HG03064 (cell line): ENCODE measurements at regions not wholly inside any gene's neighbourhood (a gene's known extent, or its start where the extent isn't known, plus 50 kb on each side); places are given as distances from the start of the nearest gene placed in this dataset.
"Not testable (repeated sequence)": the region's sequence is repeated elsewhere in the genome, so short reads cannot be mapped to it uniquely, and the experiment has no call there.

Source experiments
- ATAC-seq: cut with Tn5 transposase; IDR thresholded peaks from one replicate; pipeline ENCODE4 v1.9.1; 2021; ENCODE audit warnings: low read depth; ENCODE audit not compliant: unreplicated experiment

- no peak for ATAC-seq
Observed at GRCh38 chr2:220356076-220356475, 728.6 kb downstream of the SLC4A3 start.

GRCh38 chr2:220365023-220365422, 737.6 kb downstream of the SLC4A3 start:
- ATAC-seq = no peak

GRCh38 chr2:220366765-220367164, 739.3 kb downstream of the SLC4A3 start:
- no peak for ATAC-seq

- no peak for ATAC-seq
Observed at GRCh38 chr2:220370764-220371163, 743.3 kb downstream of the SLC4A3 start.

- ATAC-seq = no peak
Observed at GRCh38 chr2:220371211-220371610, 743.8 kb downstream of the SLC4A3 start.

GRCh38 chr2:220373878-220374277, 746.4 kb downstream of the SLC4A3 start:
- no peak for ATAC-seq

- ATAC-seq = no peak
Observed at GRCh38 chr2:220374282-220374681, 746.9 kb downstream of the SLC4A3 start.

- no peak for ATAC-seq
Observed at GRCh38 chr2:220377482-220378155, 750.2 kb downstream of the SLC4A3 start.

GRCh38 chr2:220387758-220388157, 760.3 kb downstream of the SLC4A3 start:
- not testable (repeated sequence) for ATAC-seq

GRCh38 chr2:220393711-220394110, 766.3 kb downstream of the SLC4A3 start:
- ATAC-seq = no peak

GRCh38 chr2:220394433-220394832, 767.0 kb downstream of the SLC4A3 start:
- ATAC-seq = no peak

GRCh38 chr2:220396287-220396686, 768.9 kb downstream of the SLC4A3 start:
- ATAC-seq = no peak

GRCh38 chr2:220410296-220410695, 782.9 kb downstream of the SLC4A3 start:
- ATAC-seq = no peak

- ATAC-seq = no peak
Observed at GRCh38 chr2:220417503-220417902, 790.1 kb downstream of the SLC4A3 start.

GRCh38 chr2:220419647-220420046, 792.2 kb downstream of the SLC4A3 start:
- ATAC-seq = no peak

- no peak for ATAC-seq
Observed at GRCh38 chr2:220420820-220421219, 793.4 kb downstream of the SLC4A3 start.

GRCh38 chr2:220422676-220423075, 795.2 kb downstream of the SLC4A3 start:
- ATAC-seq = no peak

GRCh38 chr2:220424561-220424960, 797.1 kb downstream of the SLC4A3 start:
- no peak for ATAC-seq

- no peak for ATAC-seq
Observed at GRCh38 chr2:220432645-220433044, 805.2 kb downstream of the SLC4A3 start.

GRCh38 chr2:220433131-220433530, 805.7 kb downstream of the SLC4A3 start:
- ATAC-seq = no peak

- no peak for ATAC-seq
Observed at GRCh38 chr2:220434385-220434784, 807.0 kb downstream of the SLC4A3 start.

- no peak for ATAC-seq
Observed at GRCh38 chr2:220437938-220438337, 810.5 kb downstream of the SLC4A3 start.

GRCh38 chr2:220440731-220441130, 813.3 kb downstream of the SLC4A3 start:
- ATAC-seq = no peak
